HG03469 (cell line): ENCODE measurements at regions not wholly inside any gene's neighbourhood (a gene's known extent, or its start where the extent isn't known, plus 50 kb on each side); places are given as distances from the start of the nearest gene placed in this dataset.
"Not testable (repeated sequence)": the region's sequence is repeated elsewhere in the genome, so short reads cannot be mapped to it uniquely, and the experiment has no call there.

Source experiments
- ATAC-seq: cut with Tn5 transposase; IDR thresholded peaks from one replicate; pipeline ENCODE4 v1.9.1; 2021; ENCODE audit warnings: mild to moderate bottlenecking, moderate library complexity, moderate number of reproducible peaks; ENCODE audit not compliant: unreplicated experiment

GRCh38 chr6:112957536-112957916 lies 610.4 kb downstream of the RFPL4B start:
- no peak for ATAC-seq

GRCh38 chr6:112960130-112960529 lies 613.0 kb downstream of the RFPL4B start:
- ATAC-seq: not testable (repeated sequence)

- no peak for ATAC-seq
Observed at GRCh38 chr6:112967974-112968373, 620.8 kb downstream of the RFPL4B start.

- no peak for ATAC-seq
Observed at GRCh38 chr6:112971651-112972050, 624.5 kb downstream of the RFPL4B start.

GRCh38 chr6:112974931-112975330 lies 627.8 kb downstream of the RFPL4B start:
- not testable (repeated sequence) for ATAC-seq

GRCh38 chr6:112976579-112976978 lies 629.4 kb downstream of the RFPL4B start:
- not testable (repeated sequence) for ATAC-seq

GRCh38 chr6:112979830-112980229 lies 632.7 kb downstream of the RFPL4B start:
- no peak for ATAC-seq

- ATAC-seq: no peak
Observed at GRCh38 chr6:112980676-112981075, 633.5 kb downstream of the RFPL4B start.

GRCh38 chr6:112983713-112984261 lies 636.7 kb downstream of the RFPL4B start:
- ATAC-seq: no peak

GRCh38 chr6:112984899-112985298 lies 637.8 kb downstream of the RFPL4B start:
- no peak for ATAC-seq

- no peak for ATAC-seq
Observed at GRCh38 chr6:112986321-112986720, 639.2 kb downstream of the RFPL4B start.

GRCh38 chr6:112988748-112989147 lies 641.6 kb downstream of the RFPL4B start:
- no peak for ATAC-seq

GRCh38 chr6:112990971-112991370 lies 643.8 kb downstream of the RFPL4B start:
- no peak for ATAC-seq

- no peak for ATAC-seq
Observed at GRCh38 chr6:112991912-112992311, 644.8 kb downstream of the RFPL4B start.

- ATAC-seq: no peak
Observed at GRCh38 chr6:112997421-112998085, 650.4 kb downstream of the RFPL4B start.

- ATAC-seq: no peak
Observed at GRCh38 chr6:113004054-113004453, 656.9 kb downstream of the RFPL4B start.

- no peak for ATAC-seq
Observed at GRCh38 chr6:113004470-113005270, 657.5 kb downstream of the RFPL4B start.

- ATAC-seq: no peak
Observed at GRCh38 chr6:113006494-113006893, 659.4 kb downstream of the RFPL4B start.

GRCh38 chr6:113009682-113010081 lies 662.6 kb downstream of the RFPL4B start:
- ATAC-seq: no peak

- ATAC-seq: no peak
Observed at GRCh38 chr6:113010196-113010989, 663.3 kb downstream of the RFPL4B start.

GRCh38 chr6:113011389-113011788 lies 664.3 kb downstream of the RFPL4B start:
- no peak for ATAC-seq
